Activated CD4-positive, alpha-beta T cell treated with anti-CD3 and anti-CD28 coated beads for 48 hours (primary cell): ENCODE measurements at regions not wholly inside any gene's neighbourhood (a gene's known extent, or its start where the extent isn't known, plus 50 kb on each side); places are given as distances from the start of the nearest gene placed in this dataset.
A peak's percentile ranks its signal among the peaks of the same experiment; 100 is the strongest.
"Not testable (repeated sequence)": the region's sequence is repeated elsewhere in the genome, so short reads cannot be mapped to it uniquely, and the experiment has no call there.

ENCODE experiments used
- DNase-seq: peaks from one replicate; pipeline ENCODE4 v3.0.0-alpha.2; 2020

GRCh38 chr13:76703621-76704288 lies 182.4 kb downstream of the KCTD12 start:
- no peak for DNase-seq

GRCh38 chr13:76703216-76703615 lies 183.0 kb downstream of the KCTD12 start:
- no peak for DNase-seq

- no peak for DNase-seq
Observed at GRCh38 chr13:76697288-76697687, 188.9 kb downstream of the KCTD12 start.

GRCh38 chr13:76696370-76696769 lies 189.8 kb downstream of the KCTD12 start:
- no peak for DNase-seq

- no peak for DNase-seq
Observed at GRCh38 chr13:76693086-76693485, 193.1 kb downstream of the KCTD12 start.

GRCh38 chr13:76692346-76692745 lies 193.9 kb downstream of the KCTD12 start:
- DNase-seq: no peak

GRCh38 chr13:76690611-76691010 lies 195.6 kb downstream of the KCTD12 start:
- DNase-seq: no peak

- DNase-seq: peak; percentile 14
Observed at GRCh38 chr13:76687467-76687866, 198.7 kb downstream of the KCTD12 start.

GRCh38 chr13:76685938-76686337 lies 200.3 kb downstream of the KCTD12 start:
- no peak for DNase-seq

- no peak for DNase-seq
Observed at GRCh38 chr13:76684336-76684735, 201.9 kb downstream of the KCTD12 start.

- DNase-seq: no peak
Observed at GRCh38 chr13:76683854-76684253, 202.4 kb downstream of the KCTD12 start.

- no peak for DNase-seq
Observed at GRCh38 chr13:76683168-76683567, 203.0 kb downstream of the KCTD12 start.

GRCh38 chr13:76680112-76680511 lies 206.1 kb downstream of the KCTD12 start:
- no peak for DNase-seq

- DNase-seq: no peak
Observed at GRCh38 chr13:76677043-76677442, 209.2 kb downstream of the KCTD12 start.

- DNase-seq: no peak
Observed at GRCh38 chr13:76672420-76672819, 213.8 kb downstream of the KCTD12 start.

GRCh38 chr13:76668716-76669115 lies 217.5 kb downstream of the KCTD12 start:
- DNase-seq: no peak

- DNase-seq: no peak
Observed at GRCh38 chr13:76668141-76668540, 218.1 kb downstream of the KCTD12 start.

- no peak for DNase-seq
Observed at GRCh38 chr13:76667551-76667950, 218.7 kb downstream of the KCTD12 start.

- DNase-seq: no peak
Observed at GRCh38 chr13:76663592-76664335, 222.4 kb downstream of the KCTD12 start.

GRCh38 chr13:76659074-76659473 lies 227.1 kb downstream of the KCTD12 start:
- not testable (repeated sequence) for DNase-seq

- no peak for DNase-seq
Observed at GRCh38 chr13:76656500-76656899, 229.7 kb downstream of the KCTD12 start.

GRCh38 chr13:76656056-76656455 lies 230.1 kb downstream of the KCTD12 start:
- no peak for DNase-seq

- no peak for DNase-seq
Observed at GRCh38 chr13:76654263-76654662, 231.9 kb downstream of the KCTD12 start.

GRCh38 chr13:76651286-76651685 lies 234.9 kb downstream of the KCTD12 start:
- DNase-seq: no peak

- DNase-seq: no peak
Observed at GRCh38 chr13:76647550-76647949, 238.7 kb downstream of the KCTD12 start.
